Caco-2 (cell line): ENCODE measurements at regions not wholly inside any gene's neighbourhood (a gene's known extent, or its start where the extent isn't known, plus 50 kb on each side); places are given as distances from the start of the nearest gene placed in this dataset.

Experiments
- BruUV-seq: library from RNA; stranded (reverse); fragments of 400-500 nt; replicated peaks from 2 replicates; lab custom pipeline; 2021; lab: Mats Ljungman, UMichigan
- CTCF ChIA-PET: fragments of 300-600 bp; sonication (Branson Sonifier 250); formaldehyde crosslinking; loops from one replicate; lab custom pipeline; 2022; ENCODE audit warnings: antibody characterized with exemption; lab: Charles Lee
- POLR2A ChIA-PET: fragments of 300-600 bp; sonication (Branson Sonifier 250); formaldehyde crosslinking; loops from one replicate; lab custom pipeline; 2022; ENCODE audit warnings: antibody characterized with exemption; lab: Charles Lee
- DNase-seq, 2 experiments: peaks; one replicate each; pipeline versions ENCODE4 v3.0.0 to v3.0.0-alpha.2; 2020 to 2022
- H3K27me3 ChIP-seq: replicated peaks from 2 replicates; pipeline ENCODE4 v1.6.0; 2011; ENCODE audit warnings: low read length; ENCODE audit not compliant: control insufficient read depth, insufficient read depth
- H3K36me3 ChIP-seq: 2 replicates; pipeline ENCODE4 v1.5.1; 2011; ENCODE audit warnings: low read length; ENCODE audit not compliant: control insufficient read depth, insufficient read depth
- H3K4me1 ChIP-seq: fragments of 250-450 bp; sonication (Bioruptor Pico); 2 replicates; pipeline ENCODE4 v1.5.1; 2020; ENCODE audit warnings: mild to moderate bottlenecking
- H3K4me3 ChIP-seq: 2 replicates; pipeline ENCODE4 v1.5.1; 2011; ENCODE audit warnings: low read depth, mild to moderate bottlenecking, control low read depth, low read length
- H3K9me3 ChIP-seq: fragments of 250-450 bp; sonication (Bioruptor Pico); 2 replicates; pipeline ENCODE4 v1.5.1; 2020; ENCODE audit warnings: mild to moderate bottlenecking, moderate library complexity
- H3K27ac Mint-ChIP-seq: one replicate; pipeline ENCODE4 v1.8.0; 2022; ENCODE audit warnings: mixed read lengths; ENCODE audit not compliant: unreplicated experiment
- H3K27me3 Mint-ChIP-seq: one replicate; pipeline ENCODE4 v1.8.0; 2022; ENCODE audit warnings: mixed read lengths; ENCODE audit not compliant: insufficient read depth, unreplicated experiment
- H3K36me3 Mint-ChIP-seq: one replicate; pipeline ENCODE4 v1.8.0; 2022; ENCODE audit warnings: mild to moderate bottlenecking, mixed read lengths; ENCODE audit not compliant: insufficient read depth, unreplicated experiment
- H3K4me1 Mint-ChIP-seq: one replicate; pipeline ENCODE4 v1.8.0; 2022; ENCODE audit warnings: low read depth, mixed read lengths; ENCODE audit not compliant: unreplicated experiment
- H3K4me3 Mint-ChIP-seq: one replicate; pipeline ENCODE4 v1.8.0; 2022; ENCODE audit warnings: mild to moderate bottlenecking, moderate library complexity, mixed read lengths; ENCODE audit not compliant: unreplicated experiment
- H3K9me3 Mint-ChIP-seq: one replicate; pipeline ENCODE4 v1.8.0; 2022; ENCODE audit warnings: mixed read lengths; ENCODE audit not compliant: unreplicated experiment
- intact Hi-C: fragments of 100-400 bp; cut with micrococcal nuclease; formaldehyde crosslinking; loops from one replicate; pipeline ENCODE4 v1.10.0; 2022; ENCODE audit not compliant: unreplicated experiment
- TF ChIP-seq, protein P1 (sequence below), 2 experiments: fragments of 200-600 bp in 1 of 2; IDR thresholded peaks; 1 replicate in 1 of 2; 2 replicates in 1 of 2; pipeline versions ENCODE4 v1.5.1 to v1.8.0; 2011 to 2022; ENCODE audit warnings: antibody characterized with exemption in 1 of 2, control low read depth in 1 of 2, inconsistent platforms in 1 of 2, low read depth in 1 of 2, low read length in 1 of 2, mild to moderate bottlenecking in 1 of 2, moderate library complexity in 1 of 2; ENCODE audit not compliant: insufficient read depth in 1 of 2, severe bottlenecking in 1 of 2, unreplicated experiment in 1 of 2

DNA sequence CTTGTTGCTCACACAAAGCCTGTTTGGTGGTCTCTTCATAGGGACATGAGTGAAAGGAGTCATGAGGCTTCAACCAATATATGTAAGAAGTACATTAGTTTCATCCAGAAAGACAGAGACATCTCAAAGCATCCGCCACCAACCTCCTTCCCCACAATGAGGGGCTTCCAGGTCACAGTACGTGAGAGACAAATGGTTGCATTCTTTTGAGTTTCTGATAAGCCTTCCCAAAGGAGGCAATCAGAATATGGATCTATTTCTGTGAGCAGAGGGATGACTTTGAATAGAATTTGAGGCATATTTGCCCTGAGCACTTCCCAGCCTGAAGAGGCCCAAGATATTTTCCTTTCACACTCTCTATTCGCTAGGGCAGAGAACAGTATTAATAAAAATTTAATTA is 931.1 kb downstream of the FAM181B start:
- H3K9me3 ChIP-seq = no peaks in the 10 kb centered on the region
- ChIA-PET CTCF (no interaction called here), POLR2A (no interaction called here)
- Mint-ChIP-seq H3K27ac (no peak overlapping the region), H3K27me3 (peaks cover 11% of the 10 kb centered on the region), H3K36me3 (no peaks in the 10 kb centered on the region), H3K4me3 (no peak overlapping the region), H3K4me1 (no peaks in the 10 kb centered on the region), H3K9me3 (no peaks in the 10 kb centered on the region)
- H3K27me3 ChIP-seq = no peaks in the 10 kb centered on the region
- DNase-seq = no peak
- TF ChIP-seq, protein P1, sequence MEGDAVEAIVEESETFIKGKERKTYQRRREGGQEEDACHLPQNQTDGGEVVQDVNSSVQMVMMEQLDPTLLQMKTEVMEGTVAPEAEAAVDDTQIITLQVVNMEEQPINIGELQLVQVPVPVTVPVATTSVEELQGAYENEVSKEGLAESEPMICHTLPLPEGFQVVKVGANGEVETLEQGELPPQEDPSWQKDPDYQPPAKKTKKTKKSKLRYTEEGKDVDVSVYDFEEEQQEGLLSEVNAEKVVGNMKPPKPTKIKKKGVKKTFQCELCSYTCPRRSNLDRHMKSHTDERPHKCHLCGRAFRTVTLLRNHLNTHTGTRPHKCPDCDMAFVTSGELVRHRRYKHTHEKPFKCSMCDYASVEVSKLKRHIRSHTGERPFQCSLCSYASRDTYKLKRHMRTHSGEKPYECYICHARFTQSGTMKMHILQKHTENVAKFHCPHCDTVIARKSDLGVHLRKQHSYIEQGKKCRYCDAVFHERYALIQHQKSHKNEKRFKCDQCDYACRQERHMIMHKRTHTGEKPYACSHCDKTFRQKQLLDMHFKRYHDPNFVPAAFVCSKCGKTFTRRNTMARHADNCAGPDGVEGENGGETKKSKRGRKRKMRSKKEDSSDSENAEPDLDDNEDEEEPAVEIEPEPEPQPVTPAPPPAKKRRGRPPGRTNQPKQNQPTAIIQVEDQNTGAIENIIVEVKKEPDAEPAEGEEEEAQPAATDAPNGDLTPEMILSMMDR (IDR thresholded peaks at IDR 0.05; ENCODE audit: insufficient read depth in 1 of 2, low read depth in 1 of 2, low read length in 1 of 2, severe bottlenecking in 1 of 2, unreplicated experiment in 1 of 2) = no peak
- H3K4me1 ChIP-seq = no peaks in the 10 kb centered on the region
- no TSS peak for BruUV-seq
- no peak overlapping the region for H3K4me3 ChIP-seq
- intact Hi-C loops = no loop called here
- H3K36me3 ChIP-seq = no peaks in the 10 kb centered on the region

DNA sequence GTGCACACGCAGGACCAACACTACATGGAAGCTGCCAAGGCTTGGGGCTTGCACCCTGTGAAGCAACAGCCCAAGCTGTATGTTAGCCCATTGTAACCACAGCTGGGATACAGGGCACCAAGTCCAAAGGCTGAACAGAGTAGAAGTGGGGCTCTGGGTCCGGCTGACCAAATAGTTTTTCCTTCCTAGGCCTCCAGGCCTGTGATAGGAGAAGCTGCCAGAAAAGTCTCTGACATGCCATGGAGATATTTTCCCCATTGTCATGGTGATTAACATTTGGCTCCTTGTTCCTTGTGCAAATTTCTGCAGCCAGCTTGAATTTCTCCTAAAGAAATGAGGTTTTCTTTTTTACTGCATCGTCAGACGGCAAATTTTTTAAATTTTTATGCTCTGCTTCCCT is 941.2 kb downstream of the FAM181B start:
- intact Hi-C loops = no loop called here
- Mint-ChIP-seq H3K4me1 (no peaks in the 10 kb centered on the region), H3K27me3 (peaks cover 6% of the 10 kb centered on the region), H3K27ac (no peak overlapping the region), H3K36me3 (no peaks in the 10 kb centered on the region), H3K4me3 (no peak overlapping the region), H3K9me3 (no peaks in the 10 kb centered on the region)
- no peak for DNase-seq
- TF ChIP-seq, protein P1 (IDR thresholded peaks at IDR 0.05; ENCODE audit: insufficient read depth in 1 of 2, low read depth in 1 of 2, low read length in 1 of 2, severe bottlenecking in 1 of 2, unreplicated experiment in 1 of 2) = no peak
- Histone ChIP-seq H3K27me3 (no peaks in the 10 kb centered on the region; the same call in 1 of the 2 replicates), H3K9me3 (peaks cover 5% of the 10 kb centered on the region; the same call in 1 of the 2 replicates), H3K36me3 (no peaks in the 10 kb centered on the region), H3K4me3 (no peak overlapping the region), H3K4me1 (no peaks in the 10 kb centered on the region)
- POLR2A ChIA-PET = no interaction called here
- CTCF ChIA-PET = no interaction called here
- no TSS peak for BruUV-seq

DNA sequence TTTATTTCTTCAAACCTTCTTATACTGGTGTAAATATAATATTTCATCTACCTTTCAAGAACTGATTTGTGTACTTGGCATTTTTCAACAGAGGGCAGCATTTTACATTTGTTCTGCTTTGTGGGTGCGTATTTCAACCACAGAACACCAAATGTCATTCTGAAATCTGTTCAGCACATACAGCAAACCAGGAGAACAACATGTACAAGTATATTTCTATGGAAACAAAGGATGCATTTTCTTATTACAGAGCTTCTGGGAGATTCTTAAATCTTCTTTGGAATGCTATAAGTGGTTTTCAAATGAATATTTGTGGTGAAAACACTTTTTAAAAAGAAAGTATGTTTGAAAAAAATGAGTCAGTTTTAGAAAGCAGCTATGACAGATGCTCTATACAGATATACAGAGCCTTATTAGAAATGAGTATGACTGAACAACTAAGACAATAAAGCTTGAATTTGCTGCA is 946.0 kb downstream of the FAM181B start:
- Mint-ChIP-seq H3K27me3 (no peaks in the 10 kb centered on the region), H3K27ac (no peak overlapping the region)
- CTCF ChIA-PET = no interaction called here

More for the DNA sequence above, 946.0 kb downstream of the FAM181B start:
- Mint-ChIP-seq H3K4me3 (no peak overlapping the region), H3K4me1 (no peaks in the 10 kb centered on the region), H3K36me3 (no peaks in the 10 kb centered on the region), H3K9me3 (no peaks in the 10 kb centered on the region)
- TF ChIP-seq, protein P1 (IDR thresholded peaks at IDR 0.05; ENCODE audit: insufficient read depth in 1 of 2, low read depth in 1 of 2, low read length in 1 of 2, severe bottlenecking in 1 of 2, unreplicated experiment in 1 of 2) = peak in 1 of 2 experiments; percentile 12
- intact Hi-C loops = loop anchor here (1.0 to 10.0 kb wide), 3 partner anchors 177 to 442 kb away; no protein-coding TSS in a partner anchor
- no peaks in the 10 kb centered on the region for H3K4me1 ChIP-seq
- H3K9me3 ChIP-seq = peaks cover 5% of the 10 kb centered on the region; the same call in 1 of the 2 replicates
- H3K4me3 ChIP-seq = no peak overlapping the region
- H3K36me3 ChIP-seq = no peaks in the 10 kb centered on the region
- H3K27me3 ChIP-seq = no peaks in the 10 kb centered on the region
- no peak for DNase-seq
- BruUV-seq = no TSS peak
- POLR2A ChIA-PET = no interaction called here
